Calu3 (cell line): ENCODE measurements at regions not wholly inside any gene's neighbourhood (a gene's known extent, or its start where the extent isn't known, plus 50 kb on each side); places are given as distances from the start of the nearest gene placed in this dataset.
A peak's percentile ranks its signal among the peaks of the same experiment; 100 is the strongest.

ENCODE experiments used
- BruUV-seq: library from RNA; stranded (reverse); fragments of 400-500 nt; replicated peaks from 2 replicates; lab custom pipeline; 2021; lab: Mats Ljungman, UMichigan
- CTCF ChIA-PET: fragments of 300-600 bp; sonication (Branson Sonifier 250); formaldehyde crosslinking; loops from one replicate; lab custom pipeline; 2022; ENCODE audit warnings: antibody characterized with exemption; lab: Charles Lee
- DNase-seq: peaks from one replicate; pipeline ENCODE4 v3.0.0; 2022
- H3K27ac Mint-ChIP-seq: one replicate; pipeline ENCODE4 v1.8.0; 2022; ENCODE audit warnings: mixed read lengths; ENCODE audit not compliant: unreplicated experiment
- H3K27me3 Mint-ChIP-seq: one replicate; pipeline ENCODE4 v1.8.0; 2022; ENCODE audit warnings: mixed read lengths; ENCODE audit not compliant: unreplicated experiment
- H3K36me3 Mint-ChIP-seq: one replicate; pipeline ENCODE4 v1.8.0; 2022; ENCODE audit warnings: mild to moderate bottlenecking, moderate library complexity, mixed read lengths; ENCODE audit not compliant: insufficient read depth, unreplicated experiment
- H3K4me1 Mint-ChIP-seq: one replicate; pipeline ENCODE4 v1.8.0; 2022; ENCODE audit warnings: mild to moderate bottlenecking, low read depth, mixed read lengths; ENCODE audit not compliant: unreplicated experiment
- H3K4me3 Mint-ChIP-seq: one replicate; pipeline ENCODE4 v1.8.0; 2022; ENCODE audit warnings: mild to moderate bottlenecking, low read depth, moderate library complexity, mixed read lengths; ENCODE audit not compliant: unreplicated experiment
- H3K9me3 Mint-ChIP-seq: one replicate; pipeline ENCODE4 v1.8.0; 2022; ENCODE audit warnings: low read depth, mixed read lengths; ENCODE audit not compliant: unreplicated experiment
- CTCF ChIP-seq: fragments of 200-600 bp; IDR thresholded peaks from one replicate; pipeline ENCODE4 v1.8.0; 2022; ENCODE audit warnings: antibody characterized with exemption; ENCODE audit not compliant: unreplicated experiment
- intact Hi-C: fragments of 100-400 bp; cut with micrococcal nuclease; formaldehyde crosslinking; loops from one replicate; pipeline ENCODE4 v1.10.0; 2022; ENCODE audit not compliant: unreplicated experiment

GRCh38 chr4:181820553-181820952 lies 422.6 kb upstream of the TENM3 start:
- intact Hi-C loops = no loop called here
- no peaks in the 10 kb centered on the region for H3K27me3 Mint-ChIP-seq

DNA sequence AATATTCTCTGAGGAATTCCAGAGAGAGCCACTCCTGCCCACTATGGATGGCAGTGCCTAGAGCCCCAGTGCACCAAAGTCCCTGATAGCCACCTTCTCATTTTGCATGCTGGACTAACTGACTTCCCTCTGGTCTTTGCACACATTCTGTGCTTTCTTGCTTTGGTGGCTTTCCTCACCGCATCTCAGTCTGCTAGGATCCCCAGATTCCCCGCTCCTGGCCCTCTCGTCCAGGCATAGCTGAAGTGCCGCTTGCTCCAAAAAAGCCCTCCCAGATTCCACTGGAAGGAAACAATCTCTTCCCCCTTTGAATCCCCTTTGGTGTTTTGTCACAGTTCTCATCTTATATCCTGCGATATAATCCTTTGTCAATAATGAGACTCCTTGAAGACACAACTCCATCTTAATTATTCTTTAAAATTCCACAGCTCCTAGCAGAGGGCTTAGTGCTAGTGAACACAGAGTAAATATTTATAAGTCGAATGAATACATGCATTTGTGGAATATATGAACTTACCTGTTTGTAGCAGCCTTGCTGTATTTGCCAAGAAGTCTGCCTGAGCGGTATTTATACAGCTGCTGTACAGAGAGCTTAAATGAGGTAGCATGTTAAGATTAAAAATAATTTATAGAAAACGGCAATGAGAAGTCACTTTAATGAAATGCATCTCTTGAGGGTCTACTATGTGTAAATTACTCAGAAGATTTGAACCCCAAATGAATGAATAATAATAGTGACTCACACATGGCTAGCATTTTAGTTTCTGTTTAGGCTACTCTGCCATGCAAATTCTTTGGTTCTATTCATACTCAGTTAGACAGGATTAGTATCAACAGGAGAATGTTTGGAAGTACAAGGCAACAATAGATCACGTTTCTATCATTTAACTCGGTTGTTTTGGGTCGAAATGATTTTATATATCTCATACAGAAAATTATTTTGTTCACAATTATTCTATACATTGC lies 421.9 kb upstream of the TENM3 start:
- intact Hi-C loops = no loop called here
- DNase-seq = no peak
- H3K9me3 Mint-ChIP-seq = no peaks in the 10 kb centered on the region
- TF ChIP-seq CTCF = no peak
- no peak overlapping the region for H3K27ac Mint-ChIP-seq
- no peak overlapping the region for H3K4me3 Mint-ChIP-seq
- H3K4me1 Mint-ChIP-seq = no peaks in the 10 kb centered on the region
- no peaks in the 10 kb centered on the region for H3K27me3 Mint-ChIP-seq
- no TSS peak for BruUV-seq
- no peaks in the 10 kb centered on the region for H3K36me3 Mint-ChIP-seq
- CTCF ChIA-PET = interaction anchor here (0.6 kb wide), 1 partner anchor 520 kb away, joined by 7 read pairs; no protein-coding TSS in a partner anchor

More at GRCh38 chr4:181820553-181820952, 422.6 kb upstream of the TENM3 start:
- BruUV-seq = no TSS peak
- no peak overlapping the region for H3K4me3 Mint-ChIP-seq
- no peak for TF ChIP-seq CTCF
- no peak for DNase-seq
- H3K9me3 Mint-ChIP-seq = no peaks in the 10 kb centered on the region
- no peak overlapping the region for H3K27ac Mint-ChIP-seq
- H3K36me3 Mint-ChIP-seq = no peaks in the 10 kb centered on the region
- CTCF ChIA-PET = no interaction called here
- H3K4me1 Mint-ChIP-seq = no peaks in the 10 kb centered on the region

DNA sequence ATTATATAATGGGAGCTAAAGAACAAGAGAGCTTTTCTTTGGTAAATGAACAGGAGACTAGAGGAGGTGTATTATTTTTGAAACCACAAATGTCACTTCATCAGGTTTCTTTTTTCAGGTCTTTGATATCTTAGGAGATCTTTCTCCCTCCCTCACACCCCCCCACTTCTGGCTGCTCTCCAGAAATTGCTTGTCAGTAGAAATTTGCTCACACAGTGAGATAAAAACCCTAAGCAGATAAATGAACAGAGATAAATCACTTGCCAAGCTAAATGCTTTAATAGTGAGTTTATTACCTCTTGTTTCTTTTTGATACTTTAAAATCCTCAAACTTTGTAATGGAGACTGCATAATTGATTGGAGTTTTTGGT lies 421.2 kb upstream of the TENM3 start:
- Mint-ChIP-seq H3K4me3 (no peak overlapping the region), H3K27me3 (no peaks in the 10 kb centered on the region), H3K36me3 (no peaks in the 10 kb centered on the region), H3K27ac (no peak overlapping the region), H3K4me1 (no peaks in the 10 kb centered on the region), H3K9me3 (no peaks in the 10 kb centered on the region)
- CTCF ChIA-PET = interaction anchor here (0.6 kb wide), 1 partner anchor 521 kb away, joined by 7 read pairs; no protein-coding TSS in a partner anchor
- peak; percentile 10 for DNase-seq
- BruUV-seq = no TSS peak
- intact Hi-C loops = no loop called here
- no peak for TF ChIP-seq CTCF

DNA sequence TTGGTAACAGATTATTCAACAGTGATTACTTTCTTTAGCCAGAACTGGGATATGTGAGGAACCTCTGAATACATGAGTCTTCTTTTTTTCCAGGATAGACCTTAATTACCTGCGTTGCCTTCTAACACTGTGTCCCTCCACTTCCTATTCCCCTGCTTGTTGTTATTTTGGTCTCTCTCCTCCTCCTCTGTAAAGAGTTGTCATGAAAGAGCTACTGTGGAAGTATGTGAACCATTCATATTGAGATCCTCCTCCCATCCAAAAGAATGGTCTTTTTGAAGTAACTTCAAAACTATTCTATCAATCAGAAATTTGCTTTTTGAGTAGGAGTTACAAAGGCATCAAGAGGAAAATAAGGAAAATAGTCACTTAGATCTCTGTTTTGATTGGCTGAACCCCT lies 420.0 kb upstream of the TENM3 start:
- no peak for TF ChIP-seq CTCF
- no peak overlapping the region for H3K4me3 Mint-ChIP-seq
- no peaks in the 10 kb centered on the region for H3K4me1 Mint-ChIP-seq
- H3K27ac Mint-ChIP-seq = no peak overlapping the region
- BruUV-seq = no TSS peak
- intact Hi-C loops = no loop called here
- H3K27me3 Mint-ChIP-seq = no peaks in the 10 kb centered on the region
- DNase-seq = no peak
- H3K9me3 Mint-ChIP-seq = no peaks in the 10 kb centered on the region
- H3K36me3 Mint-ChIP-seq = no peaks in the 10 kb centered on the region
- CTCF ChIA-PET = no interaction called here
